Fibroblast of pulmonary artery (primary cell): ENCODE measurements at regions not wholly inside any gene's neighbourhood (a gene's known extent, or its start where the extent isn't known, plus 50 kb on each side); places are given as distances from the start of the nearest gene placed in this dataset.

Source experiments
- DNase-seq: peaks from one replicate; pipeline ENCODE4 v3.0.0-alpha.2; 2010; ENCODE audit warnings: low read depth
- H3K4me3 ChIP-seq: replicated peaks from 2 replicates; pipeline ENCODE4 v1.5.1; 2011; ENCODE audit warnings: low read depth, mild to moderate bottlenecking, control low read depth, low read length, moderate library complexity
- CTCF ChIP-seq: IDR thresholded peaks from 2 replicates; pipeline ENCODE4 v1.5.1; 2011; ENCODE audit warnings: mild to moderate bottlenecking, control low read depth, low read length, inconsistent platforms; ENCODE audit errors: missing control alignments

GRCh38 chr16:5556158-5556810 is 458.7 kb upstream of the EEF2KMT start:
- no peak for DNase-seq

DNA sequence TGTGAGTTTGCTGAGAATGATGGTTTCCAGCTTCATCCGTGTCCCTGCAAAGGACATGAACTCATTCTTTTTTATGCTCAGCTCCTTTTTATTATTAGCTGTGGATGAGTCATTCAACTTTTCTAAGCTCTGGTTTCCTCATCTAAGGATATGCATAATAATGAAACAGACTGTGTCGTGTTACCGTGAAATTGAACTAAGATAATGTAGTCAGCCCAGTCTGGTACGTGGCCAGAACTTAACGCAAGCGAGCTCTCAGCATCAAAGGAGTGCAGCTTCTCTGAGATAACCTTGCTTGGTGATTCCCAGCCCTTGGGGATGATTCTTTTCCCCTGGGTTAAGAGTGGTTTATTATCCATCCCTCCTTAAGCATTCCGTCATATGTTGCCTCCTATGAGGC is 454.3 kb upstream of the EEF2KMT start:
- H3K4me3 ChIP-seq = no peak overlapping the region
- DNase-seq = no peak
- TF ChIP-seq CTCF = no peak

More at GRCh38 chr16:5556158-5556810, 458.7 kb upstream of the EEF2KMT start:
- no peak overlapping the region for H3K4me3 ChIP-seq
- TF ChIP-seq CTCF = no peak

- TF ChIP-seq CTCF = no peak
- H3K4me3 ChIP-seq = no peak overlapping the region
- no peak for DNase-seq
Observed at GRCh38 chr16:5549802-5550201, 452.2 kb upstream of the EEF2KMT start.

DNA sequence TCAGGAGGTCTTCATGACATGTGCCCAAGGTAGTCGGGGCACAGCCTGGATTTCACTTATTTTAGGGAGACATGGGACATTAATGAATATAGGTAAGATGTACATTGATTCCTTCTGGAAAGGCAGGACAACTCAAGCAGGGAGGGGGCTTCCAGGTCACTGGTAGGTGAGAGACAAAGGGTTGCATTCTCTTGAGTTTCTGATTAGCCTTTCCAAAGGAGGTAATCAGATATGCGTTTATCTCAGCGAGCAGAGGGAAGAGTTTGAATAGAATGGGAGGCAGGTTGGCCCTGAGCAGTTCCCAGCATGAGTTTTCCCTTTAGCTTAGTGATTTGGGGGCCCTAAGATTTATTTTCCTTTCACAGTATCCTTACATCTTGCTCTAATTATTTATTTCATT is 443.8 kb upstream of the EEF2KMT start:
- no peak for TF ChIP-seq CTCF

DNA sequence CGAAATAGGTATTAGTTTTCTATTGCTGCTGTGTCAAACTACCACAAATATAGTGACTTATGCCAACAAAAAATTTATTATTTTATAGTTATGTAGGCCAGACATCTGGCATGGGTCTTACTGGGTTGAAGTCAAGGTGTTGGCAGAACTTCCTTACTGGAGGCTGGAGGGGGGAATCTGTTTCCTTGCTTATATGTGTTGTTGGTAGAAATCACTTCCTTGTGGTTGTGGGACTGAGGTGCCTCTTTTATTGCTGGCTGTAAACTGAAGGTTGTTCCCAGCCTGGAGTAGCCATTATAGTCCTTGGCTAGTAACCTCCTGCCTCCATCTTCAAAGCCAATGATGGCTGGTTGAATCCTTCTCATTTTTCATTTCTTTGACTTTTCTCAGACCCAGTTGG is 439.8 kb upstream of the EEF2KMT start:
- DNase-seq = no peak
- H3K4me3 ChIP-seq = no peak overlapping the region
- TF ChIP-seq CTCF = no peak

More for the DNA sequence above, 443.8 kb upstream of the EEF2KMT start:
- H3K4me3 ChIP-seq = no peak overlapping the region
- no peak for DNase-seq

DNA sequence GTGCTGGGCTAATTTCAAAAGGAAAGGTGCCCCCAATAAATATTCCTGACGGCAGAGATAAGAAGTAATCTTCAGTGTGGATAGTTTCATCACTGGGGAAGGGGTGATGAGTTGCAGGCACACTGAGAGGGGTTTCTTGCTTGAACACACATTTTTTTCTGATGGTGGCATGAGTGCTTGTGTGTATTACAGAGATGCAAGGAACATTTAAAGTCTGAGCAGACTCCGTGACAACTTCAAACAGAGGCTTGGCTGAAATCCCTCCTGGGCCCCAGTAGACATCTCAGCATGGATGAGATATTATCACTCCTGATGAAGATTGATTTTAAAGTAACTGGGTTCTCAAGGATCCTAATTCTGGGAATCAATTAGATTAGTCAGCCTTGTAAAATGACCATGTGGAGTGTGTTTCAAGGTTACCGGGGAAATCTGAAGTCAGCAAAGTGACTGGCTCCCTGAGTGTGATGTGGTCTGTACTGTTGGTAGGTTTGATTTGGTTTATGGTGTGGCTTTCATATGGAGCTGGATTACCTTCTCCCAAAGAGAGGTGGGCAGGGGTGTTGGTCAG is 435.8 kb upstream of the EEF2KMT start:
- TF ChIP-seq CTCF = no peak
- DNase-seq = no peak
- no peak overlapping the region for H3K4me3 ChIP-seq

DNA sequence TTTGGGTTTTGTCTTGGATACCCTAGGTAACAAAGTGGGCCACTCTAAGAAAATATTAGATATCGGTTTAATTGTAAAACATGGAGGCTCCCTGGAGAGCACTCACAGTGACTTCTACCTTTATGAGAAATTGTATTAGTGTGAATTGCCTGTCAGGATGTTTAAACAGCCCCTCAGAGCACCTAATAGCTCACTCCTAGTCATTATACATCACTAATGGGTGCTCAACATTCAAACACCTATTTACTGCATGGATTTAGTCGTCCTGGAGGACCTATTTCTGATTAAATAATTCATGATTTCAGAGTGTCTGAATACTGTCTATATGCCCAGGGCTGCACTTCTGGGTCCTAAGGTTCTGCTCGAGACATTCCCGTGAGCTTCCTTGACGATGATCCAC is 430.2 kb upstream of the EEF2KMT start:
- DNase-seq = no peak
- H3K4me3 ChIP-seq = no peak overlapping the region
- TF ChIP-seq CTCF = no peak
